Activated naive CD8-positive, alpha-beta T cell treated with anti-CD3 and anti-CD28 coated beads, Interleukin-2, amount 50 U/mL, for 16 hours (primary cell): ENCODE measurements at regions not wholly inside any gene's neighbourhood (a gene's known extent, or its start where the extent isn't known, plus 50 kb on each side); places are given as distances from the start of the nearest gene placed in this dataset.

ENCODE experiments used
- DNase-seq: peaks from one replicate; pipeline ENCODE4 v3.0.0-alpha.2; 2020; ENCODE audit warnings: low read depth, low spot score

DNA sequence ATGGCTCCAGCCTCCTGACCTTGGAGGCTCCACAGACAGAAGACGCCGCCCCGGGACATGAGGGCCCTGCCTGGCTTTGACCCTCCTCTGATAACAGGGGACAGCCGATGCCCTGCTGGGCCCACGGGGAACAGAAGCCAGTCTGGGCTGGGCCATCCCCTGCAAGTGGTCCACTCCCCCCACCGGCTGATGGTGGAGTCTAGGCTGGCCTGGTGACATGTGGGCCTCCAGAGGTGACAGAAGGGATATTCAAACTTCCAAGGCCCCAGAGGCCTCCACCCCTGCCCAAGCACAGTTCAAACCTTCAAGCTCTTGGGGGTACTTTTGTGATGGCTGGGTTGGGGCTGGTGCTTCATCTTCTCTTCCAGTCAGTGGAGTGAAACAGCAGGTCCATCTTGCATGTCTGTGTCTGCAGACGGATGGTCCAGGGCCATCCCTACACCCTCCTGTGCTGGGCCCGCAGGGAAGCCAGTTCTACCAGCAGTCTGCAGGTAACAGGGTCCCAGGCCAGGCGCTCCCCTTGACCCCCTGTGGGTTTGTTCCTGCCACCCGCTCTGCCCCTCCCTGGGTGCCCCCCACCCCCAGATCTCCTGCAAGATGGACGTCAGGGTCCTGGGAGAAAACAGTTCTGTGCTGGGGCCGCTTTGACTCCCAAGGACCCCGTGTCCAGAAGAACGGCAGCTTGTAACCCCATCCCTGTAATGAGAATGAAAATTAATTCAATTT lies 929.9 kb downstream of the BRD1 start:
- DNase-seq = no peak

DNA sequence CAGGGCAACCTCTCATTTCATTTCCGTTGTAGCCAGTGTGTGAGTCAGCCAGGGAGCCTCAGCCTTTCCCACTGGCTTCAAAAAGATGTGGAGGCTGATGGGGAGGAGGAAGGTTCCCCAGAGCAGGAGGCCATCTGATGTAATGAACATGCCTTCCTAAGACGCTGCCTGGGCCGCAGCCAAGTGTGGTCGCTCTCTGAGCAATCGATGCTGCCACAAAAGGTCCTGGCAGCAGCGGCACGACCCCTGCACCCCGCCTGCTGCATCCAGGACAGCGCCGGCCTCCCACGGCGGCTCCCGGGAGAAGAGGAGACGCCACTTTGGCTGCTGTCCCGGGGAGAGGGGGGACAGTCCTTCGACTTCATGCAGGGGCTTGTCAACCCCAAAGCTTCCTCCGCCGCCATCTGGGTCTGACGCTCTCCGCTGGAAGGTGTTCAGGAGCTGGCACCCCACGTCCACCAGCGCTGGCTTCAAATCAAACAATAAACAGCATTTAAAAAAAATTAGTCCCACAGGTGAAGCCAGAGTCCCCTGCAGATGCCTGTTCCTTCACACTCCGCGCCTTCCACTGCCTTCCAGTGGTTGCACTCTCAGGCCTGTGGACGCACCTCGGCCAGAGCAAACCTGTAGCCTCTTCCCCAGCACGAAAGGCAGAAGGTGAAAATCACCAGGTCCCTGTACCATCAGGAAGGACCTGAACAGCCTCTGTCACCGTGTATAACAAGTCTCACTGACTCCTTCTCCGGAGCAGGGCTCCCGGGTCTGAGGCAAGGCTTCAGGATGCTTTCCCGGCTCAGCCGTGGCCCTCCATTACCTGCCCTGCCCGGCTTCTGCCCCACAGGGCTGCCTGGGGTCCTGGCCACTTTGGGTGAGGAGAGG lies 930.7 kb downstream of the BRD1 start:
- no peak for DNase-seq

DNA sequence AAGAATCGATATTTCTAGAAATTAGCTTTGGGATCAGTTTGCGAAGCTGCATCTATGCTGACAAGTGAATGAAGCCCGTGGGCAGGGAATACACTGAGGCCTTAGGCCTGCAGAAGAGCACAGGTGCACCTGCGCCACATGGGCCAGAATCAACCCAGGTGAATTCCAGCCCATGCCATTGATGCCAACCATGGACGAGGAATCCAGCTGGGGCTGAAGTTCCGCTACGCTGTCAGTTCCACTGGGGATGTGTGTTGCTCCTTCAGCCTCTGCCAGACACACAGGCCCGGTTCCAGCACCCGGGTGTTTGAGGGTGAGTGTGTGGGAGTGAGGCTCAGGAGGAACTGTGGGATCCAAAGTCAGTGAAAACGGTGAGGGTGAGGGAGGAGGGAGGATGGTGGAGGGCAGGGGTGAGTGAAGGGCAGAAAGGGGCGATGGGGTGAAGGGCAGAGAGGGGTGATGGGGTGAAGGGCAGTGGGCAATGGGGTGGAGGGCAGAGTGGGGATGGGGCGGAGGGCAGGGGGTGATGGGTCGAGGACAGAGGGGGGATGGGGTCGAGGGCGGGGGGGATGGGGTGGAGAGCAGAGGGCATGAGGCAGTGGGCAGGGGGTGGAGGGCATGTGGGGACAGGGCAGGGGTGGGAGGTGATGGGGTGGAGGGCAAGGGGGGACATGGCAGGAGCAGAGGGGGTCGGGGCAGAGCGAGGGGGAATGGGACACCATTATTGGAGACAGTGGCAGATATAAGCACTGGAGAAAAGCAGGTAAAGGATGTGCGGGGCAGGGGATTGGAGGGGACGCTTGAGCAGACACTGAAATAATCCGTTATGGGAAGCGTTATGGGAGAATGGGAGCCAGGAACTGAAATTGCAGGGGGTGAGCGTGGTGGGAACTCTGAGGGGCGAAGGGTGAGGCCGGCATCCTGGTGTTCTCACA lies 931.6 kb downstream of the BRD1 start:
- no peak for DNase-seq

DNA sequence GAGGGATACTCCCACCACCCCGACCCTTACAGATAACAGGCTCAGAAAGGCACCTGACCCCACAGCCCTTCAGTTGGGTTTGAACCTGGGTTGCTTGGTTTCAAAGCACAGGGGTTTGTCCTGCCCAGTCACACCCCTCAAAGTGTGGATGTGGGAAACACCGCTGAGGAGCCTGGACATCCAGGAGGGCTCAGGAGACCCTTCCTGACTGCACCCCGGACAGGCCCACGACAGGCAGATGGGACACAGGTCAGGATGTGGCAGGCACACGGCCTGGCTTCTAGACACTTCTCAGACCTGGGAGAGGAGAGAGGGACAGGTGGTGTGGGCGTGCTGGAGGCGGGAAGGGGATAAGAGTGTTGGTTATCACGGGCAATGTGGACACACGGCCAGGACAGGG lies 932.3 kb downstream of the BRD1 start:
- no peak for DNase-seq

DNA sequence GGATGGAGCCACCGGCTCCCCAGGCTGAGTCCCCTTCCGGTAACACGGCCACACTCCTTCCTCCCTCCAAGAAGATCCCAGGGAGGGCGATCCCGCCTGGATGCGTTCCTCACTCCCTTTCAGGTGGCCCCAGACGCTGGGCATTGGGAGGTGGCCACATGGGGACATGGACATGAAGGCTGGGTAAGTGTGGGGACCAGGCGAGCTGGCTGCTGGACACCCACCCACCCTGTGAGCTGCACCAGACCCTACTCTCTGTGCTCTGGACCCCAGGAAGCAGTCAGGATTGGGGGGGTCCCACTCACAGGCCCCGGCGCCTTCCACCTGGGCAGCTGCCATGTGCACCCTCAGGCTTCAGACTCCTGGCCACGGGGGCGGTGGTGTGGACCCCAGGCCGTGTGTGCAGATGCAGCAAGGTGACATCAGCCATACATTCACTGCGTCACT lies 932.8 kb downstream of the BRD1 start:
- no peak for DNase-seq

DNA sequence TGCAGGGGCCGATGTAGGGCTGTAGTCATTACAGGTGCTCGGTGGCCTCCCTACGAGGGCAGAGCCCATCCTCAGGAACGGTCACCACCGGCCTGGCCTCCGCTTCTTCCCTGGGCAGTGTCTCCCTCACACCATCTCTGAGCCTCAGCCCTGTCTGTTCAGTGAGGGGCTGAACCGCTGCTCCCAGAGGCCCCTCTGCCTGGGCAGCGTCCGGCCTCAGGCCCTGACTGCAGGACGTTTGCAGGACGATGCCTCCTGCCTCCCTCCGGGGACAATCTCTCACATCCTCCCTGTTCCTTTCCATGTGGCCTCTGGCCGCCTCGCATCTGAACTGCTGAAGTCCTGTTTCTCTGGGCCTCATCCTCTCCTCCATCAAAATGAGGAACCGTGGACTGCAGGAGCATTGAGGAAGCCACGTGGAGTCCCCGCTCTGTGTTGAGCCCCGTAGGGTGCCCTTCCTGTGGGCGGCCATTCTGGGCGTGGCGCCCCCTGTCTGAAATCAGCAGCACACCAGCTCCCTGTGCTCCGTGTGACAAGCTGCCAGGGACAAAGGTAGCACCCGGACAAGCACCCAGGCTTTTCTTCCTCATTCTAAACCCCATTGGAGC lies 933.5 kb downstream of the BRD1 start:
- no peak for DNase-seq

DNA sequence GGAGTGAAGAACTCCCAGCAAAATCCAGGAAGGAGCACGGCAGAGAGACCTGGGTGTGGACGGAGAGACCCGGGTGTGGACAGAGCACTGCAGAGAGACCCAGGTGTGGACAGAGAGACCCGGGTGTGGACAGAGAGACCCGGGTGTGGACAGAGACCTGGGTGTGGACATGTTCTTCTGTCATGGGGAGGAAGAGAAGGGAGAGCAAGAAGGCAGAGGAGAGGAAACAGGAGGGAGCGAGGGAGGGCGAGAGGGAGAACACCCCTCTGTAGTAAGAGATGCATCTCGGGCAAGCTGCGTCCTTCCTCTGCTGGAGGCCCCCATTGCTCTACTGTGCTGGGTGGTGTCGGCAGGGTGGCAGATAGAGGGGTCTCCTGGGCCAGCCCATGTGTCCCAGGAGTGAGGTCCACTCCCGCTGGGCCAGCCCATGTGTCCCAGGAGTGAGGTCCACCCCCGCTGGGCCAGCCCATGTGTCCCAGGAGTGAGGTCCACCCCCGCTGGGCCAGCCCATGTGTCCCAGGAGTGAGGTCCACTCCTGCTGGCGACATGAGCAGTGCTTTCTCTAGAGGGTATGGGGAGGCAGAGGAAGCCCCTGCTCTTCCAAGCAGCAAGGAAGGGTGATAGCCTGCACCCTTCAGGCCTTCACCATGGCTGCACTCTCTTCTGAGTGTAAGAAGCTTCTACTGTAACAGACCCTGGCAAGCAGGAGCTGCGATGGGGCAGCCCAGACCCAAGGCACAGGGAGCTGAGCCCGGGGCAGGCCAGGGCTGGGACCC lies 934.2 kb downstream of the BRD1 start:
- no peak for DNase-seq

DNA sequence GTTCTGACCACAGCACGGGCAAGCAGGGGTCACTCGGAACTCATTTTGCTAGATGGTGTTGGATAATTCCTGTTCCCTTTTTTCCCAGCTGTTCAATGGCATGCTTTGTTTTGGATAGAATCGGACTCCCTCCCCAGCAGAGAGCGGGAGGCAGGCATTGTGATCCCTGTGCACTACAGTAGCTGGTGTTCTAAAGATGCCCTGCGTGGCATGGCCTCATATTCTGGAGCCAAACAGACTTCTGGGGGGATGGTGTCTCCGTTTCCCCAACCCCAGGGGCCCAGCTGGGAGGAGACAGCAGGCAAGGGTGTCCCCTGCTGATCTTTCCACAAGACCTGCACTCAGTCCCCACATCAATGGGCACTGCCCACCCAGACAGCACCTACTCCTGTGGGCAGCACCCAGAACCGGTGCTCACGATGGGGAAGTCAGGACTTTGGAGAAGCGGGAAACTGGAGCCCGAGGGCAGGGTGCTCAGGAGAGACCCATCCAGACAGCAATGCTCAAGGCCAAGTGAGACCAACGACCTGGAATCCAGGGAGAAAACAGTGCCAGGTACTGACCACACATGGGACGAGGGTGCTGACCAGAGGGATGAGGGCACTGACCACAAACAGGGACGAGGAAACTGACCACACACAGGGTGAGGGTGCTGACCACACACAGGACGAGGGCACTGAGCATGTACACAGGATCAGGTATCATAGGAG lies 934.9 kb downstream of the BRD1 start:
- no peak for DNase-seq

DNA sequence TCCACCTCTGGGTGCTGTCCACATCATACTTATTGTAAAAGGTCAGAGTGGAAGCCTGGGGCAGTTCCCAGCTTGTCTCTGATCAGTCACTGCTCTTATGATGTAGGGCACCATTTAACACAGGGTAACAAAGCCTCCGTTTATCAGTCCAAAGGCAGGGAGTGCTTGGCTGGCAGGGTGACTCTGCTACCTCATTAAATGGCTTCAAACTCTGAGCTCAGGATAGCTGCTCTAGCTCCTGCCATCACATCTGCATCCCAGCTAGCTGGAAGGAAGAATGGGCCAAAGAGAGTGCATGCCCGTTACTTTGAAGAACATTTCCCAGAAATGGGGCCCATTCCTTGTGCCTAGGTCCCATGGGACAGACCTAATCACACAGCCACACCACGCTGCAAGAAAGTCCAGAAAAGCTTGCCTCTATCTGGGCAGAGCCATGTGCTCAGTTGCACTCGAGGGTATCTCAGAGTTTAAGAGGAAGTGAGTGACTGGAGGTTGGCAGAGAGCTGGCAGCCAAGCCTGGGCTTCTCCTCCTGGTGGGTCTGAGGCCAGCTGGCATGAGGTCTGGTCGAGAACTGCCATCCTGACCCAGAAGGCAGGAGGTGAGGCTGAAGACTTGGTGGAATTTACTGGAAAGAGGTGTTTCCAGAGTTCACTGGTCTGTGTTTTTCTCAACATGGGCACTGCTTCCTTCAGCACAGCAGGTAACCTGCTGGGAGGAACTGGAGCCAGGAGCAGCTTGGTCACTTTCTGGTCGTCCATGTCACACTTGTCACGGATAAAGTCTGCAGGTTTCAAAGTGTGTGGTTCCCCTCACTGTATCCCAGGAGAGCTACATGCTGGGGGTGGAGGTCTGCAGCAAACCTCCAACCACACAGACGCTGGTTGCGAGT lies 935.7 kb downstream of the BRD1 start:
- no peak for DNase-seq

DNA sequence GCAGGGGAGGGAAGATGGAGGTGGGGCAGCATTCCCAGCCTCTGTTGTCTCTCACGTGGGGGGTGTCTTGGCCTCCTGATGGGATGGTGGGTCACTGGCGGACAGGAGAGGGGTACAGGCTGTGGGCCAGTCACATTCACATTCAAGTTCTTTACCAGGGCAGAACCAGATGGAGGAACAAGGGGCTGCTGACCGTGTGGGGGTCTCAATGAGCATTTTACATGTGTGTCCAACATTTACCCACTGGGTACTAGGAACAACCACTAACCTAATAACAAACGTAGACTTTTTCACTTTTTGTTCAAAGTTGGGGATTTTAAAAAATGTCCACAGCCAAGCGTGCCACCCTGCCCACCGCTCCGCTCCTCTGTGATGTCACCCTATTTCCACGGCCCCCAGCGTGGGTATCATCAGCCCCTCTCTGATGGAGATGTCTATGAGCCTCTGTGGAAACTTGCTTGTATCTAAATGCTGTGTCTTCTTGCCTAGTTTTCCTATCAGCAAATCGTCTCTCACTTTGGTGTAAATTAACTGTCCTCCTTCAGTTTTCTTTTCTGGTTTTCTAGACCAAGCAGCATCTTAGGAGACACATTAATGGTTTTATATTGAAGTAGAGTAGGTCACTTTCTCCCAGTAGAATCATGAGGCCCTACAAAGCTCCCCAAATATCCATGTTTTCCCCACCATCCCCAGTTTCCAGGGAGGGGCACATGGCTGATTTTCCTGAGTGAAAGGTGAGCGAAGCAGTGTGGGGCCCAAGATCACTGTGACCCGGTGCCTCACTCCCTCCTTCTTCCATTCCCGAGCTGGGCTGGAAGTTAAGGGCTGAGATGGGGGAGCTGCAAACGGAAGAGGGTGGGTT lies 936.7 kb downstream of the BRD1 start:
- DNase-seq = no peak

DNA sequence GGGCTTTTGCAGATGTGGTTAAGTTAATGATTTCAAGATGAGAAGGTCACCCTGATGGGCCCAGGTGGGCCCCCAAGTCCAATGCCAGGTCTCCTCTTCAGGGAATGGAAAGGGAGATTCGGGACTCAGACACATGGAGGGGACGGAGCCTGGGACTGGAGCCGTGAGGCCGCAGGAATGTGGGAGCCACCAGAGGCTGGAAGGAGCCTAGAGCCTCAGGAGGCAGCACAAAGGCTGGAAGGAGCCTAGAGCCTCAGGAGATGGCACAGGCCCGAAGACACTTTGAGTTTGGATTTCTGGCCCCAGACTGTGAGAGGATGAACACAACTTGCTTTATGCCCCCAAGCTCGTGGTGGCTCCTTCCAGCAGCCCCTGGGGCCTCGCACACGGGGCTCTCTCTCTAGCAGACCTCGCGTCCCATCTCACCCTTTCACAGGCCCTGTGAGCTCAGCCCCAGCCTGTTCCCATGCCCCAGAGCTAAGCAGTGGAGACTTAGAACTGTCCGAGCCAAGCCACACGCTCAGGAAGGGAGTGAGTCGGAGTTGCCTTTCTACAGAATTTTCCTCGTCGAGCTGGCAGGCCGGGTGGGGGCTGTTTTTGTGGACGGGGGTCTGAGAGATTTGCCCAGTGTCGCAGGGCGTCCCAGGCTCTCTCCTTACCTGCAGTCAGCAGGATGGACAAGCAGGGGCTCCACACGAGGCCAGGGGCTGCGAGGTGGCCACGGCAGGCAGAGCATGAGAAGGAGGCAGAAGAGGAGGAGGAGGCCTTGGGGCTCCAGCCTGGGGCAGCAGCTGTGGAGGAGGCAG lies 937.6 kb downstream of the BRD1 start:
- DNase-seq = no peak

DNA sequence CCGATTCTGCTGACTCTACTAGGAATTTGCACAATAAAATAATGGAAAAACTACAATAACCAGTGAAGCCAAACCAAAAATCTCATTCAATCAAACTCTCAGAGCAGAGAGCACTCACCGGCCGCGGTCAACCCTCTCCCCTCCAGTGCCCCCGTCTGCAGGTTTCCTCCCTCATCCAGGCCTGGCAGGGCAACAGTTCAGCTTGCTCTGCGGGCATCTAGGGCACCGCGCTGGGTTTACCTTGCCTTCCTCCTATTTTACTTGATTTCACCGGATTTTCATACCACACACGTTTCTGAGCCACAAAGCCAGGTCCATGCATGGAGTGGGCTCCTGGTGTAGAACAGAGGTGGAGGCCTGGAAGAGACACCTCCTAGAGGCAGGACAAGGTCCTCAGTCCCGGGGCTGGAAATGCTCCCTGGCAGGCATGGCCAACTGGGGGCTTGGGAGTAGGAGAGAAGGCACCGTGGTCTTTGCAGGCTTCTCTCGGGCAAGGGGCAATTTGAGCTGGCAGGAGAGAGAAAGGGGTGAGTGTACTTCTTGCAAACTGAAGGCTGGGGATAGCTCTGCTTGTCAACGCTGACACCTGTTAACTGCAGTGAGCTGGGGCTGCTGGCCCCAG lies 938.4 kb downstream of the BRD1 start:
- DNase-seq = no peak

DNA sequence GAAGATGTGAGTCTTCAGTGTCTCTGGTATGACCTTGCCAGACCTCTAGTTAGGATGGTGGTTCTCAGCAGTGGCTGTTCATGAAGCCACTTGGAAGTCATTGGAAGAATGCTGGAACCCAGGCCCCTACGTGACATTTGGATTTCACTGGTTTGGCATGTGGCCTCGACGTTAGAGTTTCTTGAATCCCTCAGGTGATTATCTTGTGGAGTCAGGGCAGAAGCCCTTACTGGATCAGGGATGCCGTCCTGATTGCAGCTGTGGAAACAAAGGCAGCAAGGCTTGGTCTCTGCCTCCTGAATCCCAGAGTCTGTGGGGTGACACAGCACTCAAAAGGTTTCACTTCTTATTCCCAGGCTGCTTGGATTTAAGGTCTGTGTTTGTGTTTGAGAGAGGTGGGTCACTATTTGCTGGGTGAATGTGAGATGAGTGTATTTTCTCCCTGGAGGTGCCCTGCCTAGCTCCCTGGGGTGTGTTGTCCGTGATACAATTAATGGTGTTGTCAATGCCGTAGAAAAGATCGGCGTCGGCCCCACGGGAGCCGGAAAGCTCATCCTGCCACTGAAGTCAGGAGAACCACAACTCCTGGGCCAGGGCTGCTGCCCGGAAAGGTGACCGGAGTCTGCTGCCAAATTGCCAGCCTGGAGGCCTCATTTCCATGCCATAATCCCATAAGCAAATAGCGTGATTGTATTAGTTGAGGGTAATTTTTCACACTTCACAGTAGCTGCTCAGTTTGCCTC lies 939.0 kb downstream of the BRD1 start:
- no peak for DNase-seq

DNA sequence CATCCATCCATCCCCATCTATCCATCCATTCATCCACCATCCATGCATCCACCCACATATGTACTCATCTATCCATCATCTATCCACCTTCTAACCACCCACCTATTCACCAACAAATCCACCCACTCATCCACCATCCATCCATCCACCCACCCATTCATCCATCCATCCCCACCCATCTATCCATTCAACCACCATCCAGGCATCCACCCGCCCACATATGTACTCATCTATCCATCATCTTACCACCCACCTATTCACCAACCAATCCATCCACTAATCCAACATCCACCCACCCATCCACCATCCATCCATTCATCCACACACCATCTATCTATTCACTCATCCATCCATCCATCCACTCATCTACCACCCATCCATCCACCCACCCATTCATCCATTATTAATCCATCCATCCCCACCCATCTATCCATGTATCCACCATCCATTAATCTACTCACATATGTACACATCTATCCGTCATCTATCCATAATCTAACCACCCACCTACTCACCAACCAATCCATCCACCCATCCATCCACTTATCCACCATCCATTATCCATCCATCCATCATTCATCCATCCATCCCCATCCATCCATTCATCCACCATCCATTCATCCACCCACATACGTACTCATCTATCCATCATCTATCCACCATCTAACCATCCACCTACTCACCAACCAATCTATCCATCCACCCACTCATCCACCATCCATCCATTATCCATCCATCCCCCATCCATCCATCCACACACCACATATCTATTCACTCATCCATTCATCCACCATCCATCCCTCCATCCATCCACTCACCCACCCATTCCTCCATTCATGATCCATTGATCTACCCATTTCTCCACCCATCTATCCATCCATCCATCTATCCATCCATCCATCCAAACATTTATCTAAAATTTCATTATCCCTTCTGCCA lies 940.0 kb downstream of the BRD1 start:
- DNase-seq = no peak
